ENCODE measurements at regions not wholly inside any gene's neighbourhood (a gene's known extent, or its start where the extent isn't known, plus 50 kb on each side); places are given as distances from the start of the nearest gene placed in this dataset.

- no peaks in the 10 kb centered on the region for H3K9me3 Mint-ChIP-seq (ENCODE audit: unreplicated experiment)
- DNase-seq (ENCODE audit: extremely low spot score, unreplicated experiment) = no peak
- no peaks in the 10 kb centered on the region for H3K36me3 Mint-ChIP-seq (ENCODE audit: unreplicated experiment)
- peaks cover 2% of the 10 kb centered on the region for H3K27me3 Mint-ChIP-seq (ENCODE audit: unreplicated experiment)
- no peak overlapping the region for H3K4me3 Mint-ChIP-seq (ENCODE audit: unreplicated experiment)
- peaks cover 12% of the 10 kb centered on the region for H3K4me1 Mint-ChIP-seq (ENCODE audit: unreplicated experiment)
- no peak overlapping the region for H3K27ac Mint-ChIP-seq (ENCODE audit: unreplicated experiment)
- no peak for TF ChIP-seq CTCF (IDR thresholded peaks at IDR 0.05)
Observed at GRCh38 chr4:36006226-36006625, 238.1 kb downstream of the ARAP2 start.

DNA sequence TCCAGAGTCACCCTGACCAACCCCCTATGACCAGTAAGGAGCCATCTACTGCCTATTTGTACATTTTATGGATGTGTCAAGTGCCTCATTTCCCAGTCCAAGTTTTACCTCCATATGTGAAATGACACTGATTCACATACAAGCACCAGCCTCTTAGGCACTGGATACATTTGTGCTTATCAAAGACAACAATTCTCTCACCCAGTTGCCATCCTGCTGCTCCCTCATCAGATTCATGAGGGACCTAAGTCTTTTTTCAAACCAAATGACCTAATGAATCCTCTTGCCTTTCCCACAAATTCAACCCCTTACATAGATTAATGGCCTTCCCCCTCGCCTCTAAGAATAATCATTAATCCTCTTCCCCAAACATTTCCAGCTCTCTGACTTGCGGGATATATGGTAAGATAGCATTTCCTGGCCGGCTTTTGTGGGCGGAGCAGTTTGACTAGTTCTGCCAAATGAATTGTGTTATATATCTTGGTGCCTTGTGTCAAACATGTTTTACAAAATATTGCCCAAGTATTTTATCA lies 233.9 kb downstream of the ARAP2 start:
- Mint-ChIP-seq H3K9me3 (ENCODE audit: unreplicated experiment) (peaks cover 7% of the 10 kb centered on the region), H3K4me1 (ENCODE audit: unreplicated experiment) (no peaks in the 10 kb centered on the region), H3K27ac (ENCODE audit: unreplicated experiment) (no peak overlapping the region), H3K4me3 (ENCODE audit: unreplicated experiment) (no peak overlapping the region), H3K27me3 (ENCODE audit: unreplicated experiment) (peaks cover 5% of the 10 kb centered on the region), H3K36me3 (ENCODE audit: unreplicated experiment) (no peaks in the 10 kb centered on the region)
- DNase-seq (ENCODE audit: extremely low spot score, unreplicated experiment) = no peak
- TF ChIP-seq CTCF (IDR thresholded peaks at IDR 0.05) = no peak

DNA sequence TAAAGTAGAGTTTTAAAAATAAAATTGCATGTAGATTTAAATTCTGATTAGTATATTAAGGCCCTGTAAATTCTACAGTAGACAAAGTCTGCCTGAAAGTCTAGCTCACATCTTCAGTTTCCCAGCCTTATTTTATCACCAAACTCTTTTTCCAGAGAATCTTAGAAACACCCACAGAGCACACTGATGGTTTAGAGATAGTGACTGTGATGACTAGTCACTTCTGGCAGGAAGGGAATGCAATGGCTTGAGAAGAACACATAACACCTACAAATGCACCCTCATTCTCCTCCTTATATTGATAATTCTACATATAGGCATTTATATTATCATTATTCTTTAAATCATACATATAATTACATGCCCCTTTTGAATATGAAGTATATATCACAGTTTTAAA lies 232.9 kb downstream of the ARAP2 start:
- Mint-ChIP-seq H3K27me3 (ENCODE audit: unreplicated experiment) (peaks cover 5% of the 10 kb centered on the region), H3K9me3 (ENCODE audit: unreplicated experiment) (peaks cover 7% of the 10 kb centered on the region), H3K4me3 (ENCODE audit: unreplicated experiment) (no peak overlapping the region), H3K27ac (ENCODE audit: unreplicated experiment) (no peak overlapping the region), H3K36me3 (ENCODE audit: unreplicated experiment) (no peaks in the 10 kb centered on the region), H3K4me1 (ENCODE audit: unreplicated experiment) (no peaks in the 10 kb centered on the region)
- TF ChIP-seq CTCF (IDR thresholded peaks at IDR 0.05) = no peak
- no peak for DNase-seq (ENCODE audit: extremely low spot score, unreplicated experiment)

DNA sequence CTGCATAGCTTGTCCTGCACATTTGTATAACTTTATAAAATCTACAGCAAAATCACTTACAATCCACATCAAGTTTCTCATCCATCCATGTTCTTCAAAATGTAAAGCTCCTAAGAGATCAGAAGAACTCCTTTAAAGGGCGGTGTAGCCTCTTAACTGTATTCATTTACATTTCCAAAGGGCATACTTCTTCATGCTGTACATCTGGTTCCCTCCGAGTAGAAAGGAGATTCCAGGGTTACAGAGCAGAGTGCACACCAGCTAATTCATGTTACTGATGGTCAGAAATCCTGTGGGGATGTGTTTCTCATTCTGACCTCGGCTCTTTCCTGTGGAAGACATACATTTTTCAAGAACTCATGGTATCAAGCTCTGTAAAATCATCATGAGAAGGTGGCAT lies 231.8 kb downstream of the ARAP2 start:
- H3K9me3 Mint-ChIP-seq (ENCODE audit: unreplicated experiment) = peaks cover 7% of the 10 kb centered on the region
- DNase-seq (ENCODE audit: extremely low spot score, unreplicated experiment) = no peak
- no peak overlapping the region for H3K27ac Mint-ChIP-seq (ENCODE audit: unreplicated experiment)
- H3K4me3 Mint-ChIP-seq (ENCODE audit: unreplicated experiment) = no peak overlapping the region
- H3K36me3 Mint-ChIP-seq (ENCODE audit: unreplicated experiment) = no peaks in the 10 kb centered on the region
- no peaks in the 10 kb centered on the region for H3K4me1 Mint-ChIP-seq (ENCODE audit: unreplicated experiment)
- H3K27me3 Mint-ChIP-seq (ENCODE audit: unreplicated experiment) = peaks cover 4% of the 10 kb centered on the region
- no peak for TF ChIP-seq CTCF (IDR thresholded peaks at IDR 0.05)

DNA sequence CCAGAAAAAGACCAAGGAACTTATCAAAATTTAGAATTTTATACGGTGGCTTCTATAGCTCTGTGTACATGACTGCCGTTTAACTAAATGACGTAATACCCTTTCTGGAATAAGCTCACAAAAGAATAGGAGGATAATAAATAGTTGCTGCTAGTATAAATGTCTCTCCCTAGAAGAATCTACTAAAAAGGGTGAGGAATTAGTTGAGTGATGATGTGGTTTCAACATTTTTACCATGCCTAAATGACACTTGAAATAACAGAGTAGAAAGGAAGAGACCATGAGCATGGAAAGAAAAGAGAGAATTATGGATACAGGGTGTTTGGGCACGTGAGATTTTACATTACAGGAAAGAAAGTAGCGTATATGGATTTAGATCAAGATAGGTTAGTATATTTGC lies 231.1 kb downstream of the ARAP2 start:
- Mint-ChIP-seq H3K36me3 (ENCODE audit: unreplicated experiment) (no peaks in the 10 kb centered on the region), H3K27ac (ENCODE audit: unreplicated experiment) (no peak overlapping the region), H3K4me3 (ENCODE audit: unreplicated experiment) (no peak overlapping the region), H3K4me1 (ENCODE audit: unreplicated experiment) (no peaks in the 10 kb centered on the region), H3K9me3 (ENCODE audit: unreplicated experiment) (peaks cover 7% of the 10 kb centered on the region), H3K27me3 (ENCODE audit: unreplicated experiment) (peaks cover 4% of the 10 kb centered on the region)
- no peak for DNase-seq (ENCODE audit: extremely low spot score, unreplicated experiment)
- no peak for TF ChIP-seq CTCF (IDR thresholded peaks at IDR 0.05)
